ENCODE measurements at regions not wholly inside any gene's neighbourhood (a gene's known extent, or its start where the extent isn't known, plus 50 kb on each side); places are given as distances from the start of the nearest gene placed in this dataset.

DNA sequence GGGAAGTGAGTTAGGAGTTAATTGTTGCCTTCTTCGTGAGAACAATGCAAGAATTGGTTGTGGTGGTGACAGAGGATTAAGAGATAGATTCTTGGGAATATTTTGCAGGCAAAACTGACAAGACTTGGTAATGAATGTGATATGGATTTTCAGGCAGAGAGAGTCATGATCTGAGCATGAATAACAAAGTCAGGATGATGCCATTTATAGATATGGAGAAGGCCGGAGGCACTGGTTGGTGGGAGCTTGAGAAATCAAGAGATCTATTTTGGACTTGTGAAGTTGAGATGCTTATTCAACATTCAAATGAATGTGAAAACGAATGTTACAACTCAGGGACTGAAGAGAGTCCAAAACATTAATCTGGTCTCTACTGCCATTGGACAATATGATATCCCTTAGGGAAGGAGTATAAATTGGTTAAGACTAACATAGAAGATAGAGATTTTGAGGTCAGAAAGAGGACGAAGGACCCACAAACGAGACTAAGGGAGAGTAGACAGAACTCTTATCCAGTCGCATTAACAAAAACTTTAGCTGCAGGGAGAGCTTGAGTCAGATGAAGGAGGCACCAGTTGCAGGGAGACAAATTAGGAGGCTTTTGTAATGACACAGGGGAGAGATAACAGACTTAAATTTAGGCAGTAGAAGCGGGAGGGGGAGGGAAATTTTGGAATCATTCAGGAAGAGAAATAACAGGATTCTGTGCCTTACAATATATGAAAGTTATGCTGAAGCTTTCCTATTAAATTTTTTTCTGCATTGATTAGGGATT is 1090.6 kb downstream of the GALC start:
- DNase-seq (ENCODE audit: low read depth): no peak

GRCh38 chr14:86897704-86898513 is 1095.1 kb downstream of the GALC start:
- DNase-seq (ENCODE audit: low read depth): no peak

DNA sequence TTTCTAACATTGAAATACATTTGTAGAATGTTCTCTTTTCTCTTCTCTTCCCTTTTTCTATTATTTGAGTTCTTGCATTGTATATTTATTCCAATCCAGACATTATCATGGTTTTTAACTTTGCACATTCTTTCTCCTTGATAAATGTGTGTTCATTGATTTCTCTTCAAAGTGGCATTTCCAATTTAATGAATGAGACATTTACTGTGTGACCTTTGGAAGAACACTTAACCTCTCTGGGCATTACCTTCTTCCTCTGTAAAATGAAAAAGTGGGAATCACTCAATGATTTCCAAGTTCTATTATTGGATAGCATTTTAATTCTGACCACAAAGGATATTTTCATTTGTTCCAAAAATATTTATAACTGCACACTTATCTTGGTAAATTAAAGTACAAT is 1095.8 kb downstream of the GALC start:
- DNase-seq (ENCODE audit: low read depth): no peak

- no peak for DNase-seq (ENCODE audit: low read depth)
These were observed 1096.3 kb downstream of the GALC start for GRCh38 chr14:86896701-86897100.

- peak; percentile 11 for DNase-seq (ENCODE audit: low read depth)
These were observed 1100.6 kb downstream of the GALC start for GRCh38 chr14:86892152-86892956.

DNA sequence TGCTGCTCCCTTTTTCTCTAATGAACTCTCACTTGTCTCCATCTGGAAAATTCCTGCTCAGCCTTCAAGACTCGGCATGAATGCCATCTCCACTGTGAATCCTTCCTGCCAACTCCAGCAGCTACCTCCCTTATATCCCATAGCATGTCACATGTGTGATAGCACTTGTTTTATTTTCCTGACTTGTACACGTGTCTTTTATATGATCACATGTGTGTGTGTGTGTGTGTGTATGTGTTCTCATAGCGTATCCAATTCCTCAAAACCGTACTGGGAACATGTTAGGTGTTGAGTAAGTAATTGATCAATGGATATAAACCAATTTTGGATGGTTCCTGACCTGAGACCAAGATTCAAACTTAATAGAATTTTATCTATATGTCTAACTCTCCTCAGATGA is 1107.7 kb downstream of the GALC start:
- no peak for DNase-seq (ENCODE audit: low read depth)

GRCh38 chr14:86884498-86884897 is 1108.5 kb downstream of the GALC start:
- no peak for DNase-seq (ENCODE audit: low read depth)

DNA sequence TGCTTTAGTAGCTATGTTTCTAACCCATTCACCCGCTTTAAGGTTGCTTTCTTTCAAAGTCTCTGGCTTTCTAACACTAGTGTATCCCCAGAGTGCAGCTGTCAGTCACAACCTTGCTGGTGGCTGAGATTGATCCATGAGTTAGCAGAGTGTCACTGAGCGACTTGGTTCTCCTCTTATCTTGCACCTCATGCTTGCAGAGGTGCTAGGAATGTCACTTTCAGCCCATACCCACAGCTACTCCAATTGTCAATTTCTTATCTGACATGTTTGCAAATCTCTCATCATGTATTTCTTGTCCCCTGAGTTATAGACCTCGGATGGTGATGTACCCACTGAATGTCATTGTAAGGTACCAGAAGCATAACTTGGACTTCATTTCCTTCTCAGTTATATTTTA is 1110.2 kb downstream of the GALC start:
- no peak for DNase-seq (ENCODE audit: low read depth)

- DNase-seq (ENCODE audit: low read depth): no peak
These were observed 1127.0 kb downstream of the GALC start for GRCh38 chr14:86865934-86866333.

- no peak for DNase-seq (ENCODE audit: low read depth)
These were observed 1134.4 kb downstream of the GALC start for GRCh38 chr14:86858591-86858990.

GRCh38 chr14:86858031-86858430 is 1135.0 kb downstream of the GALC start:
- DNase-seq (ENCODE audit: low read depth): peak; percentile 67

DNA sequence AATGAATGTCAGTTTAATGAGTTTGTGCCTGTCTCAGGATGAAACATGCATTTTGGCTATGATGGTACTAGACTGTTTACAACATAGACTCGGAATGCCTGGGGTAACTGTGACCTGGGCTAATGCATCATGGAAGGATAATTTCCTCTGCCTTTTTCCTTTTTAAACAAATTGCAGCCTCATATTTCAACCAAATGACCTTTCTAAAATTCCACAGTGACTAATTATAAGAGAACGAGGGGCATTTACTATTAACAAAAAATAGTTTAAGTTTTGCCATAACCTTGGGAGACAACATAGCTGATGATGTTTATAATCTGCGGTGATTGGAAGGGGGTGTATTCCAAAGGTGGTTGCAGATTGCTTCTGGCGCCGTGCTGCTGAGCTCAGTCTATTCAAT is 1140.5 kb downstream of the GALC start:
- peak; percentile 73 for DNase-seq (ENCODE audit: low read depth)

GRCh38 chr14:86847140-86847539 is 1145.8 kb downstream of the GALC start:
- DNase-seq (ENCODE audit: low read depth): peak; percentile 14

DNA sequence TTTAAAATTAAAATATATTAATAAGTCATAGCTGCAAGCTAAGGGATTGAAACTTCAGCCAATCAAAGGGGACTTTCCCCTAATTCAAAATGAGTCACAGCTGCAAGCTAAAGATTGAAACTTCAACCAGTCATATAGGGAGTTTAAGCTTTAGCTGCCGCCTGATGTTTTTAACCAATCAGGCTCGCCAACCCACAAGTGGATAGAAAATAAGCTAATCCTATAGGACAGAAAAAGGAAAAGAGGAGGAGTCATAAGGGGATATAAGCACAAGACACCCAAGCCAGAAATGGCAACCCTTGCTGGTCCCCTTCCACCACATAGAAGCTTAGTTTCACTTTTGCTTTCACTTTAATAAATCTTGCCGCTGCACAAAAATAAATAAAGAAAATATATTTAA is 1154.6 kb downstream of the GALC start:
- DNase-seq (ENCODE audit: low read depth): peak; percentile 5

DNA sequence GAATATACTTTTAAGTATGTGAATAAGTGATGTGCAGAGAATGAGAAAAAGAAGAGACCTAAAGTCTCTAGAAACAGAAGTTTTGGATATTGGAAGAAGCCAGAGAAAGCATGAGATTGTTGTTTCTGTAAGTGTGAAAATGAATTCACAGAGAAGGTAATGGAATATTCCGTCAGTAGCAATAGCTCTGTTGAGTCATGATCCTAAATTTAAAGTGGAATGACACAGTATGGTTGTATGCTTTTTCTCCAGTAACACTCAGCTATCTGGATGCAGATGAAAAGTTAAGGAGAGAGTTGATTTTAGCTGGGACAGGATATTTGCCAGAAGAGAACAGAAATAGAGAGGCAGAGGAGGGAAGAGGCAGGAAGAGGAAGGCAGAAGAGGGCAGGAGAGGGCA is 1166.3 kb downstream of the GALC start:
- DNase-seq (ENCODE audit: low read depth): peak; percentile 4

DNA sequence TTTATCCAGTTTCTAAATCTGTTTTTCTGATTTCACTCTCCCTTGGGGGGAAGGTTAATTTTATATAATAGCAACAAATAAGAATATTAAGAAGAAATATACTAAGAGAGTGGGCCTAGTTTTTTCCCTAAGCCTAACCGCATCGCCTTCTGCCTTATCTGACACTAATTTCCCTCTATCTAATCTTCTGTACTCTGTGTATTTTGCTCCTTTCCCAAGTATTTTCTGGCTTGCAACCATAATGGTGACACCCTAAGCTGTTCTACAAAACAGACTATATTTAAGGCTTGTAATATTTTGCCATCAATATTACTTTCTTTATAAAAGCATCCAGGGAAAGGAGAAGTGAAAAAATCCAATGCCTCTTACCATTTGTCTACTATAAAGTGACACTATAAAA is 1168.8 kb downstream of the GALC start:
- no peak for DNase-seq (ENCODE audit: low read depth)

- no peak for DNase-seq (ENCODE audit: low read depth)
These were observed 1169.4 kb downstream of the GALC start for GRCh38 chr14:86823581-86823980.

- no peak for DNase-seq (ENCODE audit: low read depth)
These were observed 1177.6 kb downstream of the GALC start for GRCh38 chr14:86815341-86815740.

DNA sequence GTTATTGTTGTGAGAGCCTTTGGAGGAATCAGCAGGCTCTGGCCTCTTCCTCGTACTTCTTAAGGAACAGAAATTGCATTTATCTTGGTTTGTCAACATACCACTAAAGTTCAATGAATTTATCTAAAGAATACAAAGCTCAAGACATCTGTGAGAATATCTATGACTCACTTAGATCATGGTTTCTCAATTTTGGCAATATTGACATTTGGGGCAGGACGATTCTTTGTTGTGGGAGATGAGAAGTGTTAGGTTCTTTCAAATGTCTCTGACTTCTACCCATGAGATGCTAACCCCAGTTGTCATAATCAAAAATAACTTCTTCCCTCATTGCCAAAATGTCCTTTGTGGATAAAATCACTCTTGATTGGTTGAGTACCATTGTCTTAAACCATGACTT is 1190.3 kb downstream of the GALC start:
- peak; percentile 21 for DNase-seq (ENCODE audit: low read depth)

DNA sequence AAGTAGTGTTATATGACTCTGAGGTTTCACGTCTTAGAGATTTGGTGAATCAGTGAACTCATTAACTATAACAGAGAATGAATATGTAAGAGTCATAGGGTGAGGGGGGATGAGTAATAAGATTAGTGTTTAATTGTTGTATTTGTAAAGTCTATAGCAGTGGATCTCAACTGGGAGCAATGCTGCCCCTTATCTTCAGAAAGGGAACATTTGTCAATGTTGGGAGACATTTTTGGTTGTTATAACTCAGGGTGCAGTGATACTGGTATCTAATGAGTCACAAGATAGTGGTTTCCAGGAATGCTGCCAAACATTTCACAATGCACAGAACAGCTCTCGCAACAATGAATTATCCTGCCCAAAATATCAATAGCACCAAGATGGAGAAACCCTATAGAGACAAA is 1193.7 kb downstream of the GALC start:
- peak; percentile 95 for DNase-seq (ENCODE audit: low read depth)

DNA sequence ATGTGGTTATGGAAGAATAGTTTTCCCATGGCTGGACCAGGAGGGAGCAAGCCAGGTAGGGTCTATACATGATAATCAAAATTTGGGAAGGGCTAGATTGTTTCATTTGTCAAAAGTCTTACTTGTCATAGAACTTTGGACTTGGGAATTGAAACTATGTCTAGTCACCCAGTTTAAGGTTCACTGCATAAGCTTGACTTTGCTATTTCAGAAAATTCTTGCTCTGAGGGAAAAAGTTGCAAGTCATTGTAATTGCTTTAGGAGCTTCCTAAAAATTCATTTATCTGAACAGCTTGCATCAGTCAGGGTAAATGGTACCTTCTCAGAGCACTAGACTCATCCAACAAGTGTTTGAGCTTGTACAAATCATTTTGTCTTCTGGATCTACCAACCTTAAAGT is 1194.7 kb downstream of the GALC start:
- peak; percentile 4 for DNase-seq (ENCODE audit: low read depth)

GRCh38 chr14:86797075-86797351 is 1196.0 kb downstream of the GALC start:
- no peak for DNase-seq (ENCODE audit: low read depth)

All from iris pigment epithelial cell (primary cell).